Neural progenitor cell (in vitro differentiated cells): ENCODE measurements at regions not wholly inside any gene's neighbourhood (a gene's known extent, or its start where the extent isn't known, plus 50 kb on each side); places are given as distances from the start of the nearest gene placed in this dataset.

Source experiments
- DNase-seq: peaks from one replicate; pipeline ENCODE4 v3.0.0-alpha.2; 2016; ENCODE audit warnings: low spot score
- H2AFZ ChIP-seq: fragments of 200-600 bp; sonication (generic); replicated peaks from 2 replicates; pipeline ENCODE4 v1.6.1; 2016; ENCODE audit warnings: antibody characterized with exemption
- H3F3A ChIP-seq: fragments of 200-600 bp; sonication (generic); 2 replicates; pipeline ENCODE4 v1.6.1; 2016; ENCODE audit warnings: antibody characterized with exemption, low read depth
- H3K27ac ChIP-seq: fragments of 200-600 bp; sonication (generic); 2 replicates; pipeline ENCODE4 v1.5.1; 2016; ENCODE audit warnings: mild to moderate bottlenecking
- H3K27me3 ChIP-seq: fragments of 200-600 bp; sonication (generic); 2 replicates; pipeline ENCODE4 v1.6.1; 2016; ENCODE audit warnings: mild to moderate bottlenecking, moderate library complexity
- H3K36me3 ChIP-seq: fragments of 200-600 bp; sonication (generic); 2 replicates; pipeline ENCODE4 v1.5.1; 2016
- H3K4me1 ChIP-seq: fragments of 200-600 bp; sonication (generic); 2 replicates; pipeline ENCODE4 v1.6.1; 2016; ENCODE audit warnings: mixed run types
- H3K4me2 ChIP-seq: fragments of 200-600 bp; sonication (generic); 2 replicates; pipeline ENCODE4 v1.6.1; 2016
- H3K4me3 ChIP-seq: fragments of 200-600 bp; sonication (generic); 2 replicates; pipeline ENCODE4 v1.5.1; 2016
- H3K79me2 ChIP-seq: fragments of 200-600 bp; sonication (generic); 2 replicates; pipeline ENCODE4 v1.6.1; 2016; ENCODE audit warnings: low read depth
- H3K9ac ChIP-seq: fragments of 200-600 bp; sonication (generic); 2 replicates; pipeline ENCODE4 v1.6.1; 2016
- H3K9me3 ChIP-seq: fragments of 200-600 bp; sonication (generic); 2 replicates; pipeline ENCODE4 v1.5.1; 2016; ENCODE audit warnings: low read depth
- H4K20me1 ChIP-seq: fragments of 200-600 bp; sonication (generic); 2 replicates; pipeline ENCODE4 v1.6.1; 2016; ENCODE audit warnings: low read depth
- H3K27ac Mint-ChIP-seq: 3 replicates; pipeline ENCODE4 v1.8.0; 2021; ENCODE audit warnings: mixed read lengths
- H3K27me3 Mint-ChIP-seq: 2 replicates; pipeline ENCODE4 v1.8.0; 2022; ENCODE audit warnings: low read depth, mild to moderate bottlenecking, inconsistent platforms, moderate library complexity, mixed read lengths; ENCODE audit not compliant: insufficient read depth
- H3K36me3 Mint-ChIP-seq: 3 replicates; pipeline ENCODE4 v1.8.0; 2021; ENCODE audit warnings: mixed read lengths
- H3K4me1 Mint-ChIP-seq: 3 replicates; pipeline ENCODE4 v1.8.0; 2021; ENCODE audit warnings: mixed read lengths
- H3K4me3 Mint-ChIP-seq: 3 replicates; pipeline ENCODE4 v1.8.0; 2021; ENCODE audit warnings: mild to moderate bottlenecking, moderate library complexity, mixed read lengths
- H3K9me3 Mint-ChIP-seq: 3 replicates; pipeline ENCODE4 v1.8.0; 2020; ENCODE audit warnings: mixed read lengths
- EZH2 ChIP-seq: fragments of 200-600 bp; sonication (generic); IDR thresholded peaks from 2 replicates; pipeline ENCODE4 v1.6.1; 2017; ENCODE audit warnings: antibody characterized with exemption, mild to moderate bottlenecking, moderate library complexity
- EZH2phosphoT487 ChIP-seq: fragments of 200-600 bp; sonication (generic); IDR thresholded peaks from 2 replicates; pipeline ENCODE4 v1.6.1; 2017; ENCODE audit warnings: antibody characterized with exemption
- TF ChIP-seq, protein P1 (sequence below): fragments of 200-600 bp; sonication (generic); IDR thresholded peaks from 2 replicates; pipeline ENCODE4 v1.5.1; 2017; ENCODE audit warnings: antibody characterized with exemption, mild to moderate bottlenecking

- Mint-ChIP-seq H3K4me1 (peaks cover 8% of the 10 kb centered on the region), H3K27me3 (peaks cover 2% of the 10 kb centered on the region), H3K4me3 (no peak overlapping the region), H3K36me3 (no peaks in the 10 kb centered on the region), H3K27ac (no peak overlapping the region), H3K9me3 (no peaks in the 10 kb centered on the region)
- DNase-seq = no peak
- H3K79me2 ChIP-seq = no peaks in the 10 kb centered on the region
- H3K9ac ChIP-seq = no peak overlapping the region
- TF ChIP-seq EZH2phosphoT487 = no peak
- TF ChIP-seq EZH2 = no peak
- TF ChIP-seq, protein P1, sequence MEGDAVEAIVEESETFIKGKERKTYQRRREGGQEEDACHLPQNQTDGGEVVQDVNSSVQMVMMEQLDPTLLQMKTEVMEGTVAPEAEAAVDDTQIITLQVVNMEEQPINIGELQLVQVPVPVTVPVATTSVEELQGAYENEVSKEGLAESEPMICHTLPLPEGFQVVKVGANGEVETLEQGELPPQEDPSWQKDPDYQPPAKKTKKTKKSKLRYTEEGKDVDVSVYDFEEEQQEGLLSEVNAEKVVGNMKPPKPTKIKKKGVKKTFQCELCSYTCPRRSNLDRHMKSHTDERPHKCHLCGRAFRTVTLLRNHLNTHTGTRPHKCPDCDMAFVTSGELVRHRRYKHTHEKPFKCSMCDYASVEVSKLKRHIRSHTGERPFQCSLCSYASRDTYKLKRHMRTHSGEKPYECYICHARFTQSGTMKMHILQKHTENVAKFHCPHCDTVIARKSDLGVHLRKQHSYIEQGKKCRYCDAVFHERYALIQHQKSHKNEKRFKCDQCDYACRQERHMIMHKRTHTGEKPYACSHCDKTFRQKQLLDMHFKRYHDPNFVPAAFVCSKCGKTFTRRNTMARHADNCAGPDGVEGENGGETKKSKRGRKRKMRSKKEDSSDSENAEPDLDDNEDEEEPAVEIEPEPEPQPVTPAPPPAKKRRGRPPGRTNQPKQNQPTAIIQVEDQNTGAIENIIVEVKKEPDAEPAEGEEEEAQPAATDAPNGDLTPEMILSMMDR = no peak
- no peaks in the 10 kb centered on the region for H3F3A ChIP-seq
- H3K27me3 ChIP-seq = no peaks in the 10 kb centered on the region
- H3K4me2 ChIP-seq = no peak overlapping the region
- no peak overlapping the region for H3K27ac ChIP-seq
- H4K20me1 ChIP-seq = no peaks in the 10 kb centered on the region
- no peaks in the 10 kb centered on the region for H3K9me3 ChIP-seq
- H2AFZ ChIP-seq = no peak overlapping the region
- no peak overlapping the region for H3K4me3 ChIP-seq
- H3K36me3 ChIP-seq = no peaks in the 10 kb centered on the region
- peaks cover 3% of the 10 kb centered on the region for H3K4me1 ChIP-seq
Measured at GRCh38 chr1:71157151-71157550, 76.3 kb upstream of the ZRANB2 start.

DNA sequence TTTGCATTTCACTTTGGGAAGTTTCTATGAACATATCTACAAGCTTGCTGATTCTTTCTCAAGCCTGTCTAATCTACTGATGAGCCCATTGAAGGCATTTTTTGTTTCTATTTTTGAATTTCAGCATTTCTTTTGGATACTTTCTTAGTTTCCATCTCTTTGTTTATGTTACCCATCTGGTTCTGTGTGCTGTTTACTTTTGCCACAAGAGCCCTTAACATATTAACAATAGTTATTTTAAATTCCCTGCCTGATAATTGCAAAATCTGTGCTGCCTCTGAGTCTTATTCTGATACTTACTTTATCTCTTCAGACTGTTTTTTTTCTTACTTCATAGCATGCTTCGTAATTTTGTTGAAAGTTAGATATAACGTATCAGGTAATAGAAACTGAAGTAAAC, 75.8 kb upstream of the ZRANB2 start:
- no peak overlapping the region for H2AFZ ChIP-seq
- no peak overlapping the region for H3K4me2 ChIP-seq
- DNase-seq = no peak
- no peaks in the 10 kb centered on the region for H3K36me3 ChIP-seq
- no peaks in the 10 kb centered on the region for H3K27me3 ChIP-seq
- H3K9me3 ChIP-seq = no peaks in the 10 kb centered on the region
- no peak overlapping the region for H3K27ac Mint-ChIP-seq
- no peak overlapping the region for H3K27ac ChIP-seq
- H3K79me2 ChIP-seq = no peaks in the 10 kb centered on the region
- H3K9ac ChIP-seq = no peak overlapping the region
- no peak overlapping the region for H3K4me3 ChIP-seq
- peaks cover 3% of the 10 kb centered on the region for H3K4me1 ChIP-seq
- H3K36me3 Mint-ChIP-seq = no peaks in the 10 kb centered on the region
- no peaks in the 10 kb centered on the region for H4K20me1 ChIP-seq
- H3K4me1 Mint-ChIP-seq = peaks cover 8% of the 10 kb centered on the region
- H3F3A ChIP-seq = no peaks in the 10 kb centered on the region
- no peak for TF ChIP-seq EZH2
- no peak for TF ChIP-seq EZH2phosphoT487
- TF ChIP-seq, protein P1 = no peak
- H3K9me3 Mint-ChIP-seq = no peaks in the 10 kb centered on the region
- H3K4me3 Mint-ChIP-seq = no peak overlapping the region
- peaks cover 2% of the 10 kb centered on the region for H3K27me3 Mint-ChIP-seq

DNA sequence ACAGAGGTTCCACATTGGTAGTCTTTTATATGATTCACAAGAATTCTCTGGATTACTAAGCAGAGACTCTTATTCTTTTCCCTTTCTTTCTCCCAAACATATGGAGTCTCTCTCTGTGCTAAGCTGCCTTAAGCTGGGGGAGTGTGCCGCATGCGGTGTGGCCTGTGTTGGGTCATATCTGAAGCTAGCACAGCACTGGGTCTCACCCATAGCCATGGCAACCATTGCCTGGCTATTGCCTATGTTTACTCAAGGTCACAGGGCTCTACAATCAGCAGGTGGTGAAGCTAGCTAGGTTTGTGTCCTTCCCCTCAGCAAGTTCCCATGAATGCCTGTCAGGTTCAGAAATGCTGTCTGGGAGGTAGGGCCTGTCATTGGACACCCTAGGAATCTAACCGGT, 73.6 kb upstream of the ZRANB2 start:
- no peak for TF ChIP-seq EZH2phosphoT487
- TF ChIP-seq EZH2 = no peak
- TF ChIP-seq, protein P1 = no peak
- no peaks in the 10 kb centered on the region for H3K27me3 ChIP-seq
- no peaks in the 10 kb centered on the region for H3K9me3 ChIP-seq
- Mint-ChIP-seq H3K27ac (no peak overlapping the region), H3K4me3 (no peak overlapping the region), H3K9me3 (peaks cover 5% of the 10 kb centered on the region), H3K4me1 (peaks cover 8% of the 10 kb centered on the region), H3K36me3 (no peaks in the 10 kb centered on the region), H3K27me3 (peaks cover 2% of the 10 kb centered on the region)
- H3K27ac ChIP-seq = no peak overlapping the region
- no peak overlapping the region for H3K4me3 ChIP-seq
- no peak overlapping the region for H3K4me2 ChIP-seq
- no peak overlapping the region for H2AFZ ChIP-seq
- peaks cover 3% of the 10 kb centered on the region for H3K4me1 ChIP-seq
- H3K9ac ChIP-seq = no peak overlapping the region
- H3K36me3 ChIP-seq = no peaks in the 10 kb centered on the region
- H3F3A ChIP-seq = no peaks in the 10 kb centered on the region
- no peaks in the 10 kb centered on the region for H3K79me2 ChIP-seq
- no peak for DNase-seq
- H4K20me1 ChIP-seq = no peaks in the 10 kb centered on the region

DNA sequence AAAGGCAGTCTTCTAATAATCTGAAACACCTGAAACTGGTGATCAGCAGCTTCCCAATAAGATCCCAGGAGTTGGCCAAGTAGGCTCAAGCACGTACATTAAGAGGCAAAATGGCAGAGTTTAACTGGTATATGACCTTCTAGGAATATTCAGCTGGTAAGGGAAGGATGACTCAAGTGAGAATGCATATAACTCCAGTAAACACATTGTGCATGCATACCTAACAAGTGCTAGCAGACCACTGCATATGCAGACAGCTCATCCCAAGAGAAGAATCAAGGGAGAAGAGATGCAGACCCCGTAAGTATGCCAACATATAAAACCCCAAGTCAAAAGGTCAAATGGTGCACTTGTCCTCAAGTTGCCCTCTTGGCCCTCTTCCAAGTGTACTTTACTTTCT, 73.0 kb upstream of the ZRANB2 start:
- peaks cover 8% of the 10 kb centered on the region for H3K4me1 Mint-ChIP-seq
- Histone ChIP-seq H3K9me3 (no peaks in the 10 kb centered on the region), H3F3A (no peaks in the 10 kb centered on the region), H3K4me2 (no peak overlapping the region), H4K20me1 (no peaks in the 10 kb centered on the region), H3K27ac (no peak overlapping the region), H3K4me1 (peaks cover 3% of the 10 kb centered on the region), H2AFZ (no peak overlapping the region), H3K27me3 (no peaks in the 10 kb centered on the region), H3K36me3 (no peaks in the 10 kb centered on the region), H3K79me2 (no peaks in the 10 kb centered on the region), H3K4me3 (no peak overlapping the region), H3K9ac (no peak overlapping the region)
- no peak overlapping the region for H3K4me3 Mint-ChIP-seq
- H3K36me3 Mint-ChIP-seq = no peaks in the 10 kb centered on the region
- DNase-seq = no peak
- no peak overlapping the region for H3K27ac Mint-ChIP-seq
- TF ChIP-seq EZH2phosphoT487 = no peak
- TF ChIP-seq, protein P1 = no peak
- no peak for TF ChIP-seq EZH2
- H3K27me3 Mint-ChIP-seq = peaks cover 2% of the 10 kb centered on the region
- H3K9me3 Mint-ChIP-seq = peaks cover 5% of the 10 kb centered on the region
